OCI-LY3 (cell line): ENCODE measurements at regions not wholly inside any gene's neighbourhood (a gene's known extent, or its start where the extent isn't known, plus 50 kb on each side); places are given as distances from the start of the nearest gene placed in this dataset.

Experiments
- CTCF ChIP-seq: fragments of 200-600, 300-600 bp; sonication (generic); IDR thresholded peaks from 2 replicates; pipeline ENCODE4 v1.5.1; 2014; ENCODE audit warnings: antibody characterized with exemption, low read length, low read depth
- EZH2phosphoT487 ChIP-seq: fragments of 200-600 bp; shearing (Covaris generic); IDR thresholded peaks from 2 replicates; pipeline ENCODE4 v1.6.1; 2018; ENCODE audit warnings: antibody characterized with exemption, mixed run types, low read depth

GRCh38 chr1:18580047-18580446, 50.6 kb upstream of the PAX7 start:
- no peak for TF ChIP-seq CTCF
- TF ChIP-seq EZH2phosphoT487: no peak
